B cell (primary cell): ENCODE measurements at regions not wholly inside any gene's neighbourhood (a gene's known extent, or its start where the extent isn't known, plus 50 kb on each side); places are given as distances from the start of the nearest gene placed in this dataset.
A peak's percentile ranks its signal among the peaks of the same experiment; 100 is the strongest.

Experiments
- ATAC-seq: fragments of 200-7000 bp; cut with Tn5 transposase; one replicate; pipeline ENCODE4 v1.10.0; 2021; ENCODE audit warnings: low read depth, mild to moderate bottlenecking, moderate number of reproducible peaks, moderate library complexity
- CTCF ChIA-PET: fragments of 350-600 bp; sonication (Branson Sonifier 250); formaldehyde crosslinking; loops from one replicate; lab custom pipeline; 2021; ENCODE audit warnings: antibody characterized with exemption, inconsistent platforms; lab: Charles Lee
- POLR2A ChIA-PET: fragments of 350-600 bp; sonication (Branson Sonifier 250); formaldehyde crosslinking; loops from one replicate; lab custom pipeline; 2021; ENCODE audit warnings: antibody characterized with exemption; lab: Charles Lee
- DNase-seq: peaks from one replicate; pipeline ENCODE4 v3.0.0; 2013
- H2AFZ ChIP-seq: 2 replicates; pipeline ENCODE4 v1.6.1; 2012; ENCODE audit warnings: mild to moderate bottlenecking, low read depth, low read length; ENCODE audit not compliant: insufficient read depth, poor library complexity, severe bottlenecking
- H3K27ac ChIP-seq, 2 donors: 1 replicate in 1 of 2; 2 replicates in 1 of 2; pipeline ENCODE4 v1.5.1; 2012 to 2013; ENCODE audit warnings: low read length in 2 of 2, mild to moderate bottlenecking in 2 of 2, moderate library complexity in 1 of 2
- H3K27me3 ChIP-seq, 4 experiments: fragments of 200-600 bp in 1 of 4; sonication (generic) in 1 of 4; replicated peaks in 1 of 4; 1 replicate in 2 of 4; 2 replicates in 2 of 4; pipeline versions ENCODE4 v1.6.1 to v1.7.0; 2013 to 2016; ENCODE audit warnings: low read length in 3 of 4, mild to moderate bottlenecking in 2 of 4, mixed read lengths in 1 of 4, moderate library complexity in 1 of 4; ENCODE audit not compliant: insufficient read depth in 4 of 4, control insufficient read depth in 3 of 4; ENCODE audit errors: control extremely low read depth in 1 of 4
- H3K36me3 ChIP-seq, 2 experiments: replicated peaks in 1 of 2; 1 replicate in 1 of 2; 2 replicates in 1 of 2; pipeline versions ENCODE4 v1.6.1 to v1.7.1; 2013; ENCODE audit warnings: low read length in 1 of 2; ENCODE audit not compliant: insufficient read depth in 2 of 2, control insufficient read depth in 1 of 2; ENCODE audit errors: control extremely low read depth in 1 of 2, extremely low read depth in 1 of 2
- H3K4me1 ChIP-seq, 2 donors: fragments of 200-600 bp in 1 of 2; sonication (generic) in 1 of 2; 1 replicate in 1 of 2; 2 replicates in 1 of 2; pipeline versions ENCODE4 v1.5.1 to v1.6.1; 2013 to 2017; ENCODE audit warnings: low read length in 2 of 2; ENCODE audit not compliant: control insufficient read depth in 2 of 2, insufficient read depth in 2 of 2
- H3K4me2 ChIP-seq: replicated peaks from 2 replicates; pipeline ENCODE3; 2012; ENCODE audit warnings: mild to moderate bottlenecking, low read depth, low read length; ENCODE audit not compliant: poor library complexity, severe bottlenecking
- H3K4me3 ChIP-seq, 5 experiments: fragments of 200-600 bp in 1 of 5; sonication (generic) in 1 of 5; 1 replicate in 3 of 5; 2 replicates in 2 of 5; pipeline versions ENCODE4 v1.5.1 to v1.7.0; 2011 to 2016; ENCODE audit warnings: low read length in 4 of 5, mild to moderate bottlenecking in 4 of 5, low read depth in 2 of 5, control low read depth in 1 of 5, moderate library complexity in 1 of 5; ENCODE audit not compliant: insufficient read depth in 1 of 5; ENCODE audit errors: control extremely low read depth in 1 of 5, extremely low read depth in 1 of 5
- H3K79me2 ChIP-seq: fragments of 200-600 bp; sonication (generic); one replicate; pipeline ENCODE4 v1.6.0; 2016; ENCODE audit warnings: low read length; ENCODE audit not compliant: control insufficient read depth, insufficient read depth
- H3K9ac ChIP-seq: fragments of 200-600 bp; sonication (generic); 2 replicates; pipeline ENCODE4 v1.6.1; 2017; ENCODE audit warnings: mild to moderate bottlenecking, low read length, moderate library complexity
- H3K9me3 ChIP-seq, 3 donors: one replicate each; pipeline versions ENCODE4 v1.6.1 to v1.7.1; 2013; ENCODE audit warnings: low read length in 2 of 3; ENCODE audit not compliant: control insufficient read depth in 2 of 3, insufficient read depth in 1 of 3; ENCODE audit errors: control extremely low read depth in 1 of 3
- H4K20me1 ChIP-seq: 2 replicates; pipeline ENCODE4 v1.6.0; 2012; ENCODE audit warnings: mild to moderate bottlenecking, low read length; ENCODE audit not compliant: insufficient read depth, control insufficient read depth, poor library complexity, severe bottlenecking
- H3K27ac Mint-ChIP-seq: one replicate; pipeline ENCODE4 v1.8.0; 2021; ENCODE audit warnings: mixed read lengths
- H3K27me3 Mint-ChIP-seq: one replicate; pipeline ENCODE4 v1.8.0; 2021; ENCODE audit warnings: mixed read lengths
- H3K4me1 Mint-ChIP-seq: one replicate; pipeline ENCODE4 v1.8.0; 2021; ENCODE audit warnings: mixed read lengths
- H3K4me3 Mint-ChIP-seq: one replicate; pipeline ENCODE4 v1.8.0; 2021; ENCODE audit warnings: mixed read lengths
- H3K9me3 Mint-ChIP-seq: one replicate; pipeline ENCODE4 v1.8.0; 2022; ENCODE audit warnings: mixed read lengths; ENCODE audit not compliant: insufficient read depth
- CTCF ChIP-seq: fragments of 200-600 bp; IDR thresholded peaks from one replicate; pipeline ENCODE4 v1.8.0; 2022; ENCODE audit warnings: antibody characterized with exemption, mild to moderate bottlenecking
- EZH2 ChIP-seq: IDR thresholded peaks from 2 replicates; pipeline ENCODE4 v1.6.1; 2012; ENCODE audit warnings: borderline replicate concordance, low read depth, mild to moderate bottlenecking, moderate library complexity, low read length; ENCODE audit not compliant: insufficient read depth, poor library complexity, severe bottlenecking
- WGBS: methylation state at CpG from one replicate; pipeline ENCODE4 v1.1.5; 2013; ENCODE audit warnings: missing lambda C conversion rate; ENCODE audit not compliant: insufficient coverage; 5-methylcytosine and 5-hydroxymethylcytosine counted together
- intact Hi-C: fragments of 100-400 bp; cut with micrococcal nuclease; formaldehyde crosslinking; loops from one replicate; pipeline ENCODE4 v1.10.0; 2022

- Mint-ChIP-seq H3K4me1 (peaks cover 20% of the 10 kb centered on the region), H3K27me3 (peaks cover 16% of the 10 kb centered on the region), H3K4me3 (peak overlapping the region; percentile 73), H3K27ac (no peak overlapping the region), H3K9me3 (no peaks in the 10 kb centered on the region)
- Histone ChIP-seq H3K9me3 (peaks cover 0 to 22% (median 0%) of the 10 kb centered on the region in 3 donors), H3K4me3 (peak overlapping the region in 3 of 5 experiments; percentile 30 to 63 (median 48)), H3K27me3 (peaks cover 0 to 33% (median 20%) of the 10 kb centered on the region in 4 experiments), H3K36me3 (no peaks in the 10 kb centered on the region), H3K27ac (no peak overlapping the region), H3K4me2 (peak overlapping the region; percentile 68), H3K9ac (peak overlapping the region; percentile 58), H3K4me1 (peaks cover 20 to 24% of the 10 kb centered on the region in 2 donors), H3K79me2 (no peaks in the 10 kb centered on the region), H4K20me1 (no peaks in the 10 kb centered on the region), H2AFZ (peak overlapping the region; percentile 52)
- DNase-seq, result peak; percentile 71
- intact Hi-C loops, result loop anchor here (1.0 kb wide), 2 partner anchors 9 to 260 kb away; no protein-coding TSS in a partner anchor
- peak; percentile 86 for TF ChIP-seq CTCF
- TF ChIP-seq EZH2, result no peak
- ChIA-PET POLR2A (interaction anchor here (1.3 kb wide), 1 partner anchor 9 kb away, joined by 3 read pairs; no protein-coding TSS in a partner anchor), CTCF (interaction anchor here (0.8 to 4.3 kb wide), 18 partner anchors 9 to 581 kb away, joined by 3 to 63 read pairs (median 5); partner anchors contain the start of gene MZT2A)
- WGBS, result 7% methylated on average over 46 of the region's 48 CpGs
- ATAC-seq, result peak; percentile 67
These were observed 145.9 kb downstream of the CCDC74A start for GRCh38 chr2:131673400-131674173.

- Histone ChIP-seq H3K4me3 (peak overlapping the region in 1 of 5 experiments; percentile 63), H3K4me1 (peaks cover 20 to 24% of the 10 kb centered on the region in 2 donors), H3K9ac (peak overlapping the region; percentile 58), H3K27ac (no peak overlapping the region), H3K27me3 (peaks cover 0 to 35% (median 20%) of the 10 kb centered on the region in 4 experiments), H4K20me1 (no peaks in the 10 kb centered on the region), H3K36me3 (no peaks in the 10 kb centered on the region), H3K9me3 (peaks cover 0 to 19% (median 0%) of the 10 kb centered on the region in 3 donors), H3K4me2 (peak overlapping the region; percentile 68), H3K79me2 (no peaks in the 10 kb centered on the region), H2AFZ (peak overlapping the region; percentile 52)
- Mint-ChIP-seq H3K9me3 (no peaks in the 10 kb centered on the region), H3K4me3 (peak overlapping the region; percentile 73), H3K27me3 (peaks cover 16% of the 10 kb centered on the region), H3K4me1 (peaks cover 15% of the 10 kb centered on the region), H3K27ac (no peak overlapping the region)
- DNase-seq, result no peak
- POLR2A ChIA-PET, result interaction anchor here (1.3 kb wide), 1 partner anchor 8 kb away, joined by 3 read pairs; no protein-coding TSS in a partner anchor
- intact Hi-C loops, result loop anchor here (1.0 kb wide), 2 partner anchors 8 to 261 kb away; no protein-coding TSS in a partner anchor
- CTCF ChIA-PET, result interaction anchor here (0.8 to 4.3 kb wide), 12 partner anchors 8 to 520 kb away, joined by 3 to 63 read pairs (median 12); partner anchors contain the start of gene MZT2A
- WGBS, result 17% methylated on average over 2 of the region's 6 CpGs
- TF ChIP-seq EZH2, result no peak
- peak; percentile 46 for TF ChIP-seq CTCF
- ATAC-seq, result no peak
These were observed 146.5 kb downstream of the CCDC74A start for GRCh38 chr2:131674174-131674507.
